ENCODE measurements at regions not wholly inside any gene's neighbourhood (a gene's known extent, or its start where the extent isn't known, plus 50 kb on each side); places are given as distances from the start of the nearest gene placed in this dataset.

DNA sequence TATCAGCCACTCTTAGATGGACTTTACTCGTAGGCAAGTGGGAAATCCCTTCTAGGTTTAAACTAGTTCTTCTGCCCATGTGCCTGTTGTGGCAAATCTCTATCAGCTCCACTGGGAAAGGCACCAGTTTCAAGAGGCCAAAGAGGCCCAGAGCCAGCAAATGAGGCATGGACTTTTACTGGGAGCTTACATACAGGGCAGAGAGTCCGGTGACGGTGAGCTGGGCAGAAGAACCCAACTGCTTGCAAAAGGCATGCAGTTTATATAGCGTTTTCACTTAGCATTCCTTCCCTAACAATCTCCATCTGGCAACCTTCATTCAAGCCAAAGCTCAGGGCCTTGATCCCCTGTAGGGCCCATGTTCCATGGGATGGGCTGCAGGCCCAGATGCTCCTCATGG, 93.0 kb upstream of the C3orf80 start:
- DNase-seq (ENCODE audit: low spot score) = no peak

DNA sequence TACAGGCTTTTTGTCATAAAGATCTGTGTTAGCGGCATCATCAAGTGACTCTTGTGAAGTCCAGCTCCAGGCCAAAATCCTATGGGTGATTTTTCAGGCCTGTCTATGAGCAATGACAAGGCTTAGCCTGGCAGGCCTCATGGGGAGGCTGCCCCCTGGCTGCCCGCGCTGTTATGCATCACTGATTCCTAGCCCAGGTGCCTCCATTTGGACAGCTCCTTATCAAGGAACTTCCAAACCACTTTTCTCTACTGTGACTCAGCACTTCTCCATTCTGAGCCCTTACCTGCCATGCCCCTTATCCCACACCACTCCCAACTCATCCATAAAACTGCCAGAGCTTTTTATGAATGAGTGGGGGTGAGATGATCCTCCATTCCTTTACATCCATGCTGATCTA, 91.5 kb upstream of the C3orf80 start:
- DNase-seq (ENCODE audit: low spot score) = no peak

DNA sequence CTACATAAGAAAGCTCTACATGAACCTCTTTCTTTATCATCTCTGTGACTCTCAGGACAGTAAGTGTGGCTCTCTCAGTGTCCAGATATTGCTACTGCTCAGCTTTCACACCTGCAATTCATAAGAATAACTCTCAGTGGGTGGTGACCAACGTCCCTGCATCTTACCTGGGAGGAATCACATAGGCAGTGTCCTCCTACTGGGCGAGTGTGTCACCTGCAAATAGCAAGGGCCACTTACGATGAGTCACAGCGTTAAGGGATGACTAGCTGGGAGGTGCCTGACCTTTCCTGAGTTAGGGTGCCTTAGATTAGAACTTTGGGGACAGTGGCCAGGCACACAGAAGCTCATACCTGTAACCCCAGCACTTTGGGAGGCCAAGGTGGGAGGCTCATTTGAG, 90.8 kb upstream of the C3orf80 start:
- DNase-seq (ENCODE audit: low spot score) = no peak

DNA sequence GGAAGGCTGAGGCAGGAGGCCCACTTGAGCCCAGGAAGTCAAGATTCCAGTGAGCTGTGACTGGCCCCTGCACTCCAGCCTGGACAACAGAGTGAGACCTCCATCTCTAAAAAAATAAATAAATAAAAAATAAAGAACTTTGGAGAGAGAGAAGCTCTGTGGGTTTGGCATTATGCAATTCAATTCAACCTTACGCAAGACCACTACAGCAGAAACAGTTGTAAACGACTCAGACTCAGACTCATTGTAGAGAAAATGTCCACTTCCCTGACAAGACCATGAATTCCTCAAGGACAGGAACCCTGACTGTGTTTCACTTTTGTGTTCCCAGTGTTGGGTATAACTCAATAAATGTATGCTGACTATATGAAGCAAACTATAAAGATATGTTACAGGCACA, 90.3 kb upstream of the C3orf80 start:
- DNase-seq (ENCODE audit: low spot score) = no peak

DNA sequence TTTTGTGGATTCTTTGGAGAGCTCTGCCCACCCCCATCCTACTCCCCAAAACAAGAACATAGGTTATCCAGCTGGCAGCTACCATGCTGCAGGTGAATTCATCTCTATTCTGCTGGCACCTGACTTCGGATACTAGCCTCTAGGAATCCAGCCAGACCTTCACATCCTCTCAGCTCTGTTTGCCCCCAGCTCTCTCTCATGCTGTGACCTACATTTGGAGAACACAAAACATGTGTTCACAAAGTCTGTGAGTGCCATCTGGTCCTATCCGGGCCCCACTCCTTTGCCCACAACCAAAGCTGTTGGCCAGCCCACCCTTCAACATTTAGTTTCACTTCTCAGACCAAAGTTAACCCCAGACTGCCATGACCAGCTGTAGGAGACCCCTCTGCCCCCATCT, 89.4 kb upstream of the C3orf80 start:
- DNase-seq (ENCODE audit: low spot score) = no peak

DNA sequence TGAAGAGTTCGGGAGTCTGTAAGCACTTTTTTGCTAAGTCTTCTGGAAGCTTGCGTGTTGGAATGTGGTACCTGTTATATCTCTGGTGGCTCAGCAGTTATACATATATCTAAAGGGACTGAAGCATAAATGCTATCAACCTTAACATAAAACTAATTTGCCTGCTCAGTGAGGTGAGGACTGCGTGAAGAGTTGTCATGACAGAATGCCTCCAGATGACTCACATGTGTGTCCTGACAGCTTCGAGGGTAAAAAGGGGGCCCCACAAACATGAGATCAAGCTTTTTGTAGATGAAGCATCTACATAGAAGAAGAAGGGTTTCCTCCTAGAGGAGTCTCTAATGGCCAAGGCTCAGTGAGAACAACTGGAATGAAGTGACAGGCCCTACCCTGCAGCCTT, 88.8 kb upstream of the C3orf80 start:
- no peak for DNase-seq (ENCODE audit: low spot score)

DNA sequence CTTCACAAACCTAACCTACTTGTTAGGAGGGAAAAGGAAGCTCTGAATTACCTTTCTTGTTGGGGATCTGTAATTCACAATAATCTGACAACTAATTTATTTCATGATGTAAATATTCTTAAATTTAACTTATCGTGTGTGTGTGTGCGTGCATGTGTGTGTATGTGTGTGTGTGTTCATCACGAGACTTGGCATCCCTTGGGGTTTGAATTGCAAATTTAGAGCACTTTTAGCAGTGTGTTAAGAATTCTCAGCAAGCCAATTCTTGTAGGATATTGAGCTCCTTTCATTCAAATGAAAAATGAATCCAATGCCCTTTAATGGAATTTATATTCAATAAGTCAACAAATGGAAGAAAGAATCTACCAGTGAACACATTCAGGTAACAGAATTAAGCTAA, 85.9 kb upstream of the C3orf80 start:
- no peak for DNase-seq (ENCODE audit: low spot score)

DNA sequence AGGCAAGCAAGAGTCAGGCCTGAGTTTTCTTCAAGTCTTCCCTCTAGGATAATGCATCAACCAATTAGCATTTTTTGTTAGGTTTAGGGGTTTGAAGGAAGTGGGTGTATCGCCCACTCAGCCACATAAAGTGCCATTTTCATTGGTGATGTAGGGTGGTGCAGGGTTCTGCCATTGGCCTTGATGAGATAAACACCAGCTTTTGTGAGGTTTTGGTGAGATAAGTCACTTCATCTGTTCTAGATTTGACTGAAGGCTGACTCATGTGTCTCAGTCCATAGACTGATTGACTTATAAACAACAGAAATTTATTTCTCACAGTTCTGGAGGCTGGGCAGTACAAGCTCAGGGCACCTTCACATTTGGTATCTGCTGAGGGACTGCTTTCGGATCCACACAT, 84.5 kb upstream of the C3orf80 start:
- DNase-seq (ENCODE audit: low spot score) = no peak

DNA sequence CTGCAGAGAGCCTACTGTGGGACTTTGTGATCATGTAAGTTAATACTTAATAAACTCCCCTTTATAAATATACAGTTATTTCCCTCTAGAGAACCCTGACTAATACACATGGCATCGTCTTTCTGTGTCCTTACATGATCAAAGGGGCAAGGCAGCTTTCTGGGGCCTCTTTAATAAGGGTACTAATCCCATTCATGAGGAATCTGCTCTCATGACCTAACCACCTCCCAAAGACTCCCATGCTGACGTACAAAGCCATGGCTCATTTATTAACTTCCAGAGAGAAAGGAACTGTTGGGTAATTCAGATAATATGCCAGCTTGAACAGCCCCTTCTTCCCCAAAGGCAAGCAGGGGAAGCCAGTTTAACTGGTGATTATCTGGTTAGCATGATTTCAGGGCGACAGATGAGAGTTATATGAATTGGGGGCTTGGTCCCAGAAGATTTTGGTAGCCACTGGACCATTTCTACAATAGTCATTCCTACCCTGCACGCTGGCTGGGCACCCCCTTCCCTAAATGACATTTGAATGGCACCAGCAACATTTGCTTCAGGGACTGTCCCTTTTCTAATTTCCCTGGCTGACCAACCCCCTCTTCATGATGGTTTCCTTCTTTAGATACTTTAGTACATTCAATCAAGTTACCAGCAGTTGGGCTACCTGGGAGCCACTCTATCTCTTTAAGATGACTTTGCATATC, 83.6 kb upstream of the C3orf80 start:
- DNase-seq (ENCODE audit: low spot score) = no peak

DNA sequence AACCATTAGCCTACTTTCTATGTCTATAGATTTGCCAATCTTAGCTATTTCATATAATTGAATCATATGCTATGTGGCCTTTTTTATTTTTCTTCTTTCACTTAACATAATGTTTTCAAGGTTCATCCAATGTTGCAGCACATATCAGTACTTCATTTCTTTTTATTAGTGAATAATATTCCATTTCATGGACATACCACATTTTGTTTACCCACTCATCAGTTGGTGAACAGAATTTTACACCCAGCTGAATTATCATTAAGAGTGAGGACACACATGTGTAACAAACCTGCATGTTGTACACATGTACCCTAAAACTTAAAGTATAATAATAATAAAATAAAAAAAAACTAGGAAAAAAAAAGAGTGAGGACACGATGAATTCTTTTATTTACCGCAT, 81.7 kb upstream of the C3orf80 start:
- no peak for DNase-seq (ENCODE audit: low spot score)

DNA sequence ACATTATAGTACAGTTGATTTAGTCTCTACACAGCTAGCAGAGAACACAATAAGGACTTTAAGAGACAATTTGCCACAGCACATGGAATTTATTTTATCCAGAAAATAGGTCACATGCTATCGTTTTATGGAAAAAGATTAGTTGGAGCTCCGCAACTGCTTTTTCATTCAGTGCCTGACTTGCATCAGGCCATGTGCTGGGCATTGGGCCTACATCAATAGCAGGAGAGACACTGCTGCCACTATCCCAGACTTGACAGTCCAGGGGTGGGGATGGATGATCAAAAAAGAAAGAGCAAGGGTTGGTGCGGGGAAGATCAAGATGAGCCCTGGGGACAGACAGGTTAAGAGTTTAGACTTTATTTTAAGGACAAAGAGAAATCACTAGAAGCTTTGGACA, 75.2 kb upstream of the C3orf80 start:
- no peak for DNase-seq (ENCODE audit: low spot score)

DNA sequence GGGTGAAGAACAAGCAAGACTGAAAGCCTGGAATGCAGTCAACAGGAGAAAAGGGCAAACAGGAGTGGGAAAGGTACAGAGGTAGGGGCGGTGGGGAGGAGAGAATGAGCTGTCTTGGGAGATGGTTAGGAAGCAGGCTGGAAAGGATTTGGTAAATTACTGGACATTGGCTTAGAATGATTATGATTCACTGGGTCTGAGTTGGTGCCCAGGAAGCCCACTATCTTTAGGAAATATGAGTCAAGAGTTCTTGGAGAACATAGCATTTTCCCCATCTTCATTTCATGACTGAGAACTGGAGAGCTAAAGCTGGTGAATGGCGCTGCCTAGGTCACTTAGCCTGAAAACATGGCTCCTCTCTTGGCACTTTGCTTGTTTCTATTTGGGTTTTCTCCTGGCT, 74.7 kb upstream of the C3orf80 start:
- no peak for DNase-seq (ENCODE audit: low spot score)

DNA sequence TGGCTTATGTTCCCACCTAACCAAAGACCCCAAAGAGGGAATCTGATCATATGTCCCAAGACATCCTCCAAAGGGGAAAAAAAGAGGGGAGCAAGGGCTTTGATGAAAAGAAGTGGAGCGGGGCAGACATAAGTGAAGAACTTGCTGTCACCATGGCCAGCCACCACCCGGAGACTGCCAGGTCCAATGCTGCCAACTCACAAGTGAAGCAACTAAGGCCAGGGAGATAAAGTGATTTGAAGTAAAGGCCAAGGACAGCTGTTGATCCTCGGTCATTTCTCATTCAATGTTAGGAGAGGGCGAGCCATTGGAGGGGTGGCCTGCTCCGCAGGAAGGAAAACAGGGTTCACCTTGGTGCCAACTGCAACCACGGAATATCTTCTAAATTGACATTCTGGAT, 72.6 kb upstream of the C3orf80 start:
- DNase-seq (ENCODE audit: low spot score) = no peak

DNA sequence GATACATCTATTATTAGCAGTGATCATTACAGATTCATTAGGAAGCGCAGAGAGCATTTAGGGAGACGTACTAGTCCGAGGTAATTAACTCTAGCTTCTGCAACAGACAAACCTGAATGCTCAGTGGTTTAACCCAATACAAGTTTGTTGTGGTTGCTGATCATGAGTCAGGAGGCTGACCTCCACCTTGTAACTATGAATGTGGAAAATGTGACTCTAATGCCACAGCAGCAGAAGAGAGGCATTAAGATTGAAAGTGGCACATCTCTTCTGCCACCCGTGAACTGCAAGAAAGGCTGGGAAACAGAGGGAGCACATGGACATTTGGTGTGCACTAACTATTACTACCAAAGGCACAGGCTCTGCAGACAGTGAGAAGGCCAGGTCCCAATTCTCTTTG, 71.2 kb upstream of the C3orf80 start:
- no peak for DNase-seq (ENCODE audit: low spot score)

DNA sequence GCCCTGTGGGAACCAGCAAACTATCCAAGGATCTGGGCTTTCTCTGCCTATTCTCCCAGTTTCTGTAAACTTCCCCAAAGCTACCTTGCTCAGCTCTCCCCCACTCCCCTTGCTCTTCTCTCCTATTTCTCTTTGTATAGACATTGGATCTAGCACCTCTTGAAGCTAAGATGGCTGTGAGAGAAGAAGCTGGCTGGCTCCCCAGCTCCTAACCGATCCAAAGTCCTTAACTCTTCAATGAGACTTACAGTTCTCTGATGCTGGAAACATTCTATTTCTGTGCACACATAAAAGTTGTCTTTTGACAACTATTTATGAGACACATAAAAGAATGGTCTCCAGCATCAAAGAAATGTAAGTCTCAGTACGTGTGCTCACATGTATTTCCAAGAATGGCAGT, 70.6 kb upstream of the C3orf80 start:
- DNase-seq (ENCODE audit: low spot score) = no peak

DNA sequence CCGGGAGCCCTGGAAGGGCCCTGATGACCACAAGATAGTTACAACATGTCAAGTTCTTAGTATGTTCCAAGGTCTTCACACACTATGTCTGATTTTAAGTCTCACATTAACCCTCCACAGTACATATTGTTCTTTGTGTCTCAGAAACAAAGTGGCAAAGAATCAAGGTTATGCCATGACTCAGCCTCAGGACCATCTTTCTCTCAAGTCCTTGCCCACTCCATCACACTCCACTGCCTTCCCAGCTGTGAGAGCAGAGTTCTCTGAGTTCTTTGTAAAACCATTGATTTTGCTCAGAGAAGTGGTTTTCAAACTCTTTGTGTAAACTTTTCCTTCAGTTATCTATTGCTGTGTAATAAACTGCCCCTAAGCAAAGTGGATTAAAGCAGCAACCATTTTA, 67.9 kb upstream of the C3orf80 start:
- DNase-seq (ENCODE audit: low spot score) = no peak

DNA sequence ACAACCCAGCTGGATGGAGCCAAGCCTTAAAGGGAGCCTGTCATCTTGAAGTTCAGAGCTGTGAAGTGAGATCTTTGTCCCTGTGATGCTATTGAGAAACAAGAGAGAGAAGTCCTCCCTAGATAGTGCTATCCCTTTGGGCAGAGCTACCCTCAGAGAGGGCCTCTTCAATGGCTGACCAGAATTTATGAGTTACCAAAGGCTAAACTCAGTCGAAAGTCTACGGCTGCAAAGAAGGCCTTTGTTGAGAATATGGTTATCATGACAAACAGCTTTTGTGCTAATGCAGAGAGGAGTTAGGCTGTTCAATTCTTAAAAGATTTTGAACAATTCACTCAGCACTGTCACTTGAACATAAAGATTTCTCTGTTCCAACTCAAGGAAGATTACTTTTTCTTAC, 65.9 kb upstream of the C3orf80 start:
- DNase-seq (ENCODE audit: low spot score) = no peak

DNA sequence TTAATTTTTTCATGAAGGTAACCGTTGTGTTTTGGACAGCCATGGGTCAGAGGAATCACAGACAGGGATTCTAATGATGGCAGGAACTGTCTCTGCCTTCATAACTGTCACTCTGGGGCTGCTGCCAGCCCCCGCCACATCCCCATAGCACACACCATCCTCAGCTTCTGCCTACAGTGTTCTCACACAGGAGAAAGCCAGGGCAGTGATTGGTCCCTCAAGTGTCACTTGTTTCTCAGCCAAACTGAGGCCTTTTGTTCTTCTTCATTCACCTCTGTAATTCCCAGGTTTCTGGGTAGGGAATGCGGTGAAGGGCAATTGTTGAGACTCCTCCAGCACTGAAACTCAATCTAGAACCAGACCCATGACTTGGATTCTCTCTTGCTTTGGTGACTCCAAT, 65.4 kb upstream of the C3orf80 start:
- DNase-seq (ENCODE audit: low spot score) = no peak

DNA sequence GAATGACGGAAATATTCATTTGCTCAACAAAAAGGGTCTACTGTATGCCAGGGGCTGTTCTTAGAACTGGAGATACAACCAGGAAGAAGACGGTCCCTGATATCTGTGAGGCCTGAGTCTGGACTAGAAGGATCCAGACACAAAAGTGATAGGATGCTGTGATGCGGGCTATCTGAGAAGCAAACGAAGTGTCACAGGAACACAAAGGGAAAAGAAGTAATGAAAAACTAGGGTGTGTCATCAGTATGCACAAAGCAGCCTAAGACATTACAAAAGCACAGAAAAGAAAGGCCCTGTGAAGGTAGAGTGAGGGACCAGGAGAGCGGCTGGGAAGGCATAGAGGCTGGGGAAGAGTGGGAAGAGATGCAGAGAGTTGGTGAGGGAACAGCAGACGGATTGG, 63.3 kb upstream of the C3orf80 start:
- DNase-seq (ENCODE audit: low spot score) = no peak

DNA sequence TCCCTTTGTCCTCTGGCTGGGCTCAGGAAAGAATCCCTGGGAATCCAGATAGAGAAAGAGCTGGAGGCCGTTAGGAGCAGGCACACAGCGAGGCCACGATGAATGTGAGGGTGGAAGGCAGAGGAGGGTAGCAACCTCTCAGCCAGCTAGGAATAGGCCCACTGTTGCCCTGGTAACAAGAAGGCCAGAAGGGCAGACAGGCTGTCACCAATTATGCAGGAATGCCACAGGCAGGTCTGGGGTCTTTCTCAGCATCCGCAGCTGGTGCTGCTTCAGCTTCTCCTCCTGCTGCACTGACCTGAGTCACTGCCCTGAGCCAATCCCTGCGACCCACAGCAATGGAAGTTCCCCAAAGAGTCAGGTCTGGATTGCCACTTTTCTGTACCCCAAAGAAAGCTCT, 62.8 kb upstream of the C3orf80 start:
- DNase-seq (ENCODE audit: low spot score) = no peak

DNA sequence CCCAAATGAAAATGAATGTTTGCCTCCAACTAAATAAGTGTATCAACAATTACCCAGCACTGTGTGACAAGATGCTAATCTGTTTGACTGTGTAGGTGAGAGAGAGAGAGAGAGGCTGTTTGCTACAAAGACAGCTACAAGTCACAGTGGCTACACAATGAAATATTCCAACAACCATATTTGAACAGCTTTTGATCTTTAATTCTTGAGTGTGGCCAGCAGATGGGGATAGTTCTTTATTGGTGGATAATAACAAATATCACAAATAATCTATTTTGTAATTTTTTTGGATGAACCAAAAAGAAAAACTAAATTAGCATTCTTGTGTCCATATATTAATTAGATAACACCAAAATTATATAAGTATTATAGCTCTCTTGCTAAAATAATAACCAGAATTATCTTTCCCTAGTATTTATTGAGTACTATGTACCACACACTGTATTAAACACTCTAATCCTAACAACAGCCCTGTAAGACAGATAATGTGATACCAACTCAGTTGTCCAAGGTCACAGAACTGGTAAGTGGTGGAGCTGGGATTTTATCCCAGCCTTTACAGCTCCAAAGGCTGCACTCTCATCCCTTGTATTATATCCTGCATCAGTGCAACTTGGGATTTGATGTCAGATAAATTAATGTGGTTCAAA, 61.9 kb upstream of the C3orf80 start:
- DNase-seq (ENCODE audit: low spot score) = peak; percentile 20

DNA sequence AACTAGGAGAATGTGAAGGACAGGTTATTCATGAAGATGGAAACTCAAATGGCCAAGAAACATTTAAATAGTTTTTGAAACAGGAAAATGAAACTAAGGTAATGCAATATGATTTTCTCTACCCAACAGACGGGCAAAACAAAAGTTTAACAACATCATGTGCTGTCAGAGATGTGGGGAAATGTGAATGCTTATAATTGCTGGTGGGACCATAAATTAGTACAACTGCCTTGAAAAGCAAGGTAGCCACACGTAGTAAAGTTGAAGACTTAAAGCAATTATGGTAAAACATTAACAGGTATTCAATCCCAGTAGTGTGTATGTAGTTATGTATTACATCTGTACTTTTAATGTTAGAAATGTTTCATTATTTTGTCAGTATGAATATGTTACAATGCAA, 57.0 kb upstream of the C3orf80 start:
- DNase-seq (ENCODE audit: low spot score) = no peak

DNA sequence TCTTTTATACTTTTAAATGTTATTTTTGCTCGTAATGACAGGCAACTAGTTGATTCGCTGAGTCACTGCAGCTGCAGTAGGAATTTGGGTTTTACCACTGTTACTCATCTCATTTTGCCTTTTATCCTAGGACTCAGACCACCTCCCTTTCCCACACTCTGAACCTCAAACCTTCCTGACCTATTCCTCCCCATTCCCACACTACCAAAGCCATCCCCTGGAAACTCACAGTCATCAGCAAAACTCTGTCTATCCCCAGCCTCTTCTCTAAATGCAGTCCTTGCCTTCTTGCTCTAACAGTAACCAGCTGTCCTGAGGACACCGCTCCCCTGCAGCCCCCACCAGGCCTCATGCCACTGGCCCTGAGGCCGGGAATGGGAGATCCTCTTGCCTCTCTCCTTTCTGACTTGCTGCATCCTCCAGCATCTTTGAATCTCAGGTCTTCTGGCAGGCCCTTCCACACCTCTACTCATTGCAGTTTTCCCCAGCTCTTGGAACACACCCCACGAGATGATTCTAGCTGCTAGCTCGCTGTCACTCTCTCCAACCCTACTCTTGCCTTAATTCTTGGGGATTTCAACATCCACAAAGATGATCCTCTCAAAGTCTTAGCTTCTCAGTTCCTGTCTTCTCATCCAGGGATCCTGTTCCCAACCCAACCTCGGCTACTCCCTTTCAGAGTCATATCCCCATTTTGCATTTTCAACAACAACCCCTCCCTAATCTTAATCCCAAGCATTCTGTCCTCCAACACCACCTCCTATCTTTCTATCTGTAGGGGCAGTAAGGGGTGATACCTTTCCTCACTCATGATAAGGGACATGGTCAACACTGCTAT, 55.9 kb upstream of the C3orf80 start:
- DNase-seq (ENCODE audit: low spot score) = no peak

Measured in hematopoietic multipotent progenitor cell treated with erythropoietin and hydrocortisone succinate and interleukin-3 and kit ligand, for 15 days (in vitro differentiated cells).